ENCODE measurements at regions not wholly inside any gene's neighbourhood (a gene's known extent, or its start where the extent isn't known, plus 50 kb on each side); places are given as distances from the start of the nearest gene placed in this dataset.
"Not testable (repeated sequence)": the region's sequence is repeated elsewhere in the genome, so short reads cannot be mapped to it uniquely, and the experiment has no call there.

DNA sequence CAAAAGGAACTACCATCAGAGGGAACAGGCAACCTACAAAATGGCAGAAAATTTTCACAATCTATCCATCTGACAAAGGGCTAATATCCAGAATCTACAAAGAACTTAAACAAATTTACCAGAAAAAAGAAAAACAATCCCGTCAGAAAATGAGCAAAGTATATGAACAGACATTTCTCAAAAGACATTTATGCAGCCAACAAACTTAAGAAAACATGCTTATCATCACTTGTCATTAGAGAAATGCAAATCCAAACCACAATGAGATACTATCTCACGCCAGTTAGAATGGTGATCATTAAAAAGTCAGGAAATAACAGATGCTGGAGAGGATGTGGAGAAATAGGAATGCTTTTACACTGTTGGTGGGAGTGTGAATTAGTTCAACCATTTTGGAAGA is 516.2 kb downstream of the NFIB start:
- TF ChIP-seq, protein P1, sequence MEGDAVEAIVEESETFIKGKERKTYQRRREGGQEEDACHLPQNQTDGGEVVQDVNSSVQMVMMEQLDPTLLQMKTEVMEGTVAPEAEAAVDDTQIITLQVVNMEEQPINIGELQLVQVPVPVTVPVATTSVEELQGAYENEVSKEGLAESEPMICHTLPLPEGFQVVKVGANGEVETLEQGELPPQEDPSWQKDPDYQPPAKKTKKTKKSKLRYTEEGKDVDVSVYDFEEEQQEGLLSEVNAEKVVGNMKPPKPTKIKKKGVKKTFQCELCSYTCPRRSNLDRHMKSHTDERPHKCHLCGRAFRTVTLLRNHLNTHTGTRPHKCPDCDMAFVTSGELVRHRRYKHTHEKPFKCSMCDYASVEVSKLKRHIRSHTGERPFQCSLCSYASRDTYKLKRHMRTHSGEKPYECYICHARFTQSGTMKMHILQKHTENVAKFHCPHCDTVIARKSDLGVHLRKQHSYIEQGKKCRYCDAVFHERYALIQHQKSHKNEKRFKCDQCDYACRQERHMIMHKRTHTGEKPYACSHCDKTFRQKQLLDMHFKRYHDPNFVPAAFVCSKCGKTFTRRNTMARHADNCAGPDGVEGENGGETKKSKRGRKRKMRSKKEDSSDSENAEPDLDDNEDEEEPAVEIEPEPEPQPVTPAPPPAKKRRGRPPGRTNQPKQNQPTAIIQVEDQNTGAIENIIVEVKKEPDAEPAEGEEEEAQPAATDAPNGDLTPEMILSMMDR (IDR thresholded peaks at IDR 0.05; ENCODE audit: insufficient read depth, low read length), result not testable (repeated sequence)
- TF ChIP-seq, protein P2, sequence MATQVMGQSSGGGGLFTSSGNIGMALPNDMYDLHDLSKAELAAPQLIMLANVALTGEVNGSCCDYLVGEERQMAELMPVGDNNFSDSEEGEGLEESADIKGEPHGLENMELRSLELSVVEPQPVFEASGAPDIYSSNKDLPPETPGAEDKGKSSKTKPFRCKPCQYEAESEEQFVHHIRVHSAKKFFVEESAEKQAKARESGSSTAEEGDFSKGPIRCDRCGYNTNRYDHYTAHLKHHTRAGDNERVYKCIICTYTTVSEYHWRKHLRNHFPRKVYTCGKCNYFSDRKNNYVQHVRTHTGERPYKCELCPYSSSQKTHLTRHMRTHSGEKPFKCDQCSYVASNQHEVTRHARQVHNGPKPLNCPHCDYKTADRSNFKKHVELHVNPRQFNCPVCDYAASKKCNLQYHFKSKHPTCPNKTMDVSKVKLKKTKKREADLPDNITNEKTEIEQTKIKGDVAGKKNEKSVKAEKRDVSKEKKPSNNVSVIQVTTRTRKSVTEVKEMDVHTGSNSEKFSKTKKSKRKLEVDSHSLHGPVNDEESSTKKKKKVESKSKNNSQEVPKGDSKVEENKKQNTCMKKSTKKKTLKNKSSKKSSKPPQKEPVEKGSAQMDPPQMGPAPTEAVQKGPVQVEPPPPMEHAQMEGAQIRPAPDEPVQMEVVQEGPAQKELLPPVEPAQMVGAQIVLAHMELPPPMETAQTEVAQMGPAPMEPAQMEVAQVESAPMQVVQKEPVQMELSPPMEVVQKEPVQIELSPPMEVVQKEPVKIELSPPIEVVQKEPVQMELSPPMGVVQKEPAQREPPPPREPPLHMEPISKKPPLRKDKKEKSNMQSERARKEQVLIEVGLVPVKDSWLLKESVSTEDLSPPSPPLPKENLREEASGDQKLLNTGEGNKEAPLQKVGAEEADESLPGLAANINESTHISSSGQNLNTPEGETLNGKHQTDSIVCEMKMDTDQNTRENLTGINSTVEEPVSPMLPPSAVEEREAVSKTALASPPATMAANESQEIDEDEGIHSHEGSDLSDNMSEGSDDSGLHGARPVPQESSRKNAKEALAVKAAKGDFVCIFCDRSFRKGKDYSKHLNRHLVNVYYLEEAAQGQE (IDR thresholded peaks at IDR 0.05; ENCODE audit: insufficient replicate concordance, low read depth), result not testable (repeated sequence)
- not testable (repeated sequence) for TF ChIP-seq POLR2AphosphoS5 (IDR thresholded peaks at IDR 0.05; ENCODE audit: low read depth); SPI1 (IDR thresholded peaks at IDR 0.05; ENCODE audit: borderline replicate concordance, low read depth)
